GM10248 (cell line): ENCODE measurements at regions not wholly inside any gene's neighbourhood (a gene's known extent, or its start where the extent isn't known, plus 50 kb on each side); places are given as distances from the start of the nearest gene placed in this dataset.

Experiments used
- CTCF ChIA-PET: fragments of 300-600 bp; sonication (Branson Sonifier 250); formaldehyde crosslinking; extraction: SDS; loops from one replicate; lab custom pipeline; 2021; ENCODE audit warnings: antibody characterized with exemption; lab: Yijun Ruan, JAX
- POLR2A ChIA-PET: fragments of 350-650 bp; sonication (Branson Sonifier 250); formaldehyde crosslinking; extraction: SDS; loops from one replicate; lab custom pipeline; 2020; ENCODE audit warnings: antibody characterized with exemption; lab: Yijun Ruan, JAX
- DNase-seq: peaks from one replicate; pipeline ENCODE4 v3.0.0; 2012; ENCODE audit errors: extremely low spot score
- CTCF ChIP-seq: IDR thresholded peaks from 2 replicates; pipeline ENCODE4 v1.5.1; 2012; ENCODE audit warnings: mild to moderate bottlenecking, low read depth; ENCODE audit errors: extremely low read depth, missing control alignments, control extremely low read depth

- no peak for TF ChIP-seq CTCF
- CTCF ChIA-PET = interaction anchor here (1.0 to 4.2 kb wide), 5 partner anchors 9 to 259 kb away, joined by 3 to 26 read pairs (median 4); no protein-coding TSS in a partner anchor
- DNase-seq = no peak
- POLR2A ChIA-PET = no interaction called here
Observed at GRCh38 chr12:124509300-124509675, 58.1 kb downstream of the NCOR2 start.

- ChIA-PET POLR2A (no interaction called here), CTCF (interaction anchor here (1.1 to 4.2 kb wide), 4 partner anchors 11 to 259 kb away, joined by 3 to 26 read pairs (median 4); no protein-coding TSS in a partner anchor)
- peak; percentile 21 for TF ChIP-seq CTCF
- DNase-seq = peak; percentile 60
Observed at GRCh38 chr12:124508381-124509079, 58.9 kb downstream of the NCOR2 start.

- ChIA-PET CTCF (interaction anchor here (1.5 to 4.2 kb wide), 2 partner anchors 14 to 260 kb away, joined by 3 to 26 read pairs; no protein-coding TSS in a partner anchor), POLR2A (no interaction called here)
- no peak for TF ChIP-seq CTCF
- no peak for DNase-seq
Observed at GRCh38 chr12:124507188-124508109, 60.0 kb downstream of the NCOR2 start.

GRCh38 chr12:124506832-124507153 is 60.6 kb downstream of the NCOR2 start:
- TF ChIP-seq CTCF = no peak
- CTCF ChIA-PET = no interaction called here
- POLR2A ChIA-PET = interaction anchor here (0.6 kb wide), 1 partner anchor 129 kb away, joined by 5 read pairs; no protein-coding TSS in a partner anchor
- DNase-seq = no peak

- DNase-seq = no peak
- no peak for TF ChIP-seq CTCF
- CTCF ChIA-PET = no interaction called here
- POLR2A ChIA-PET = interaction anchor here (0.6 kb wide), 1 partner anchor 129 kb away, joined by 5 read pairs; no protein-coding TSS in a partner anchor
Observed at GRCh38 chr12:124506145-124506831, 61.1 kb downstream of the NCOR2 start.
